C4-2B (cell line): ENCODE measurements at regions not wholly inside any gene's neighbourhood (a gene's known extent, or its start where the extent isn't known, plus 50 kb on each side); places are given as distances from the start of the nearest gene placed in this dataset.

Source experiments
- H3K27ac ChIP-seq: fragments of 450-650 bp; 2 replicates; pipeline ENCODE4 v1.5.1; 2017
- ZFX ChIP-seq: fragments of 450-650 bp; IDR thresholded peaks from 2 replicates; pipeline ENCODE4 v1.6.1; 2017
- TF ChIP-seq, protein P1 (sequence below): fragments of 450-650 bp; conservative IDR thresholded peaks from 2 replicates; pipeline ENCODE4 v1.5.1; 2017; ENCODE audit warnings: mild to moderate bottlenecking

DNA sequence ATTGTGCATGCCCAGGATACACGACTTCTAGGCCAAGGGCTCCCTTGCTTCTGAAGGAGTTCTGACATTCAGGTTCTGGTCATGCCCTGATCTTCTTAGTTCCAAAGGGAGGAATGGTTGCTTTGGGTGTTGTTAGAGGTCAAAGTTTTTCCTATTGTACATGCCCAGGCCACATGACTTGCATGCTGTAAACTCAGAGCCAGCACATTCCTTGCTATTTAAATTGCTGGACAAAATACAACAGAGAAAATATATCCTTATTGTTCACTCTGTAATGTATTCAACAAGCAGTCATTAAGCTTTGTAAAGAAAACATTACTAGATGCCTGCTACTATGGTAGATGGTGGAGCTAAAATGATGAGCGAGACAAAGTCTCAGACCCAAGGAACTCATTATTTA lies 71.2 kb upstream of the COCH start:
- no peak overlapping the region for H3K27ac ChIP-seq
- no peak for TF ChIP-seq ZFX
- TF ChIP-seq, protein P1, sequence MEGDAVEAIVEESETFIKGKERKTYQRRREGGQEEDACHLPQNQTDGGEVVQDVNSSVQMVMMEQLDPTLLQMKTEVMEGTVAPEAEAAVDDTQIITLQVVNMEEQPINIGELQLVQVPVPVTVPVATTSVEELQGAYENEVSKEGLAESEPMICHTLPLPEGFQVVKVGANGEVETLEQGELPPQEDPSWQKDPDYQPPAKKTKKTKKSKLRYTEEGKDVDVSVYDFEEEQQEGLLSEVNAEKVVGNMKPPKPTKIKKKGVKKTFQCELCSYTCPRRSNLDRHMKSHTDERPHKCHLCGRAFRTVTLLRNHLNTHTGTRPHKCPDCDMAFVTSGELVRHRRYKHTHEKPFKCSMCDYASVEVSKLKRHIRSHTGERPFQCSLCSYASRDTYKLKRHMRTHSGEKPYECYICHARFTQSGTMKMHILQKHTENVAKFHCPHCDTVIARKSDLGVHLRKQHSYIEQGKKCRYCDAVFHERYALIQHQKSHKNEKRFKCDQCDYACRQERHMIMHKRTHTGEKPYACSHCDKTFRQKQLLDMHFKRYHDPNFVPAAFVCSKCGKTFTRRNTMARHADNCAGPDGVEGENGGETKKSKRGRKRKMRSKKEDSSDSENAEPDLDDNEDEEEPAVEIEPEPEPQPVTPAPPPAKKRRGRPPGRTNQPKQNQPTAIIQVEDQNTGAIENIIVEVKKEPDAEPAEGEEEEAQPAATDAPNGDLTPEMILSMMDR, result no peak

DNA sequence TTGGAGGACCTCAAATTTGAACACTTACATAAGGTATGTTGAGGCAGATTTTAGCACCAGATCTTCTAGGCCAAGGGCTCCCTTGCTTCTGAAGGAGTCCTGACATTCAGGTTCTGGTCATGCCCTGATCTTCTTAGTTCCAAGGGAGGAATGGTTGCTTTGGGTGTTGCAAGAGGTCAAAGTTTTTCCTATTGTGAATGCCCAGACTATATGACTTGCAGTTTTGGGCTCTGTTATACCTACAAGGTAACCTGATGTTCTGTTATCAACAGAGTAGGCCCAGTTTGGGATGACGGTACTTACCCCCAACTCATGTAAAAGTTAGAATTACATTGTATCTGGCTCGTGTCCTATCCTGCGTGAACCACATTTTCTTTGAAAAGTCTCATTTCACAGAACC lies 69.1 kb upstream of the COCH start:
- TF ChIP-seq, protein P1, result no peak
- no peak for TF ChIP-seq ZFX

DNA sequence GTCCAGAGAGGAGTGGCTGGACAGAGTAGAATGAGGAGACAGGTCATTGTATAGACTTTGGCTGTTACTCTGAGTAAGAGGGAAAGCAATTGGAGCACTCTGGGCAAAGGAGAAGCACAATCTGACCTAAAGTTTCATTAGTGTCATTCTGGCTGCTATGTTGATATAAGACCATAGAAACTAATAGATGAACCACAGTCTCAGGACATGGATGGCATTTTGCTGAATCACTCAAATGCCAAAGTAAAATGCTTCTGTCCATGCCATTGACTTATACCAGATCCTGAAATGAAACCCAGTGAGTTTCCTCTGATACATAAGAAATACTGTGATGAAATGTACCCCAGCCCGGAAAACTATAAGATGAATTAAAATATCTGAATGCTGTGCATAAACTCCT lies 65.8 kb upstream of the COCH start:
- no peak for TF ChIP-seq ZFX
- TF ChIP-seq, protein P1, result no peak
- no peak overlapping the region for H3K27ac ChIP-seq

More for the DNA sequence above, 69.1 kb upstream of the COCH start:
- no peak overlapping the region for H3K27ac ChIP-seq

DNA sequence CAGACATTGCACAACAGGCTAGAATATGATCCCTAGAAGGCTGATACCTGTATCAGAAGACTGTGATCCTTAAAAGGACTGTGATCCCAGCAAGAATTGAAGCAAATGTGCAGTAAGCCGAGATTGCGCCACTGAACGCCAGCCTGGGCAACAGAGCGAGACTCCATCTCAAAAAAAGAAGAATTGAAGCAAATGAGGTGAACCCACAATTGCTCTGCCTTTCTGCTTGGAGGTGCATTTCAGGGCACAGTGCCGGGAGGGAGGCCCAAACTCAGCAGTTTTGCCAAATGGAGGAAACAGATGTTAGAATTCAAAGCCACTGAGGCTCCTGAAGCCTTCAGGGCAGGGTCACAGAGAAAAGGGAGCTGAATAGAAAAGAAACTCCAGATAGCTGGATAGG lies 61.1 kb upstream of the COCH start:
- no peak for TF ChIP-seq ZFX
- TF ChIP-seq, protein P1, result no peak
- H3K27ac ChIP-seq, result no peak overlapping the region

DNA sequence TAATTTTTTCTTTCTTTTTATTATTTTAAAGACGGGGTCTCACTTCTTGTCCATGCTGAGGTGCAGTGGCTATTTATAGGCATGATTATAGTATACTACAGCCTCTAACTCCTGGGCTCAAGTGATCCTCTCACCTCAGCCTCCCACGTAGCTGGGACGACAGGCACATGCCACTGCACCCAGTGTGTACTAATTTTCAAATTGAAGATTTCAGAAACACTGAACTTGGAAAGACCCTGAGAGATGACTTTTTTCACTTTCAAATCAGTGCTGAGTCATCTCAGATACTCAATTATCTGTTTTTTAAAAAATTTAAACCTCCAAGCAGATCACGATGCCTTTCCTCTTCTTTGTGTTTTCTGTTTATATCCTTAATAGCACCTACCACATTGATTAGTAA lies 53.7 kb upstream of the COCH start:
- H3K27ac ChIP-seq, result no peak overlapping the region
- TF ChIP-seq ZFX, result no peak
- TF ChIP-seq, protein P1, result no peak

DNA sequence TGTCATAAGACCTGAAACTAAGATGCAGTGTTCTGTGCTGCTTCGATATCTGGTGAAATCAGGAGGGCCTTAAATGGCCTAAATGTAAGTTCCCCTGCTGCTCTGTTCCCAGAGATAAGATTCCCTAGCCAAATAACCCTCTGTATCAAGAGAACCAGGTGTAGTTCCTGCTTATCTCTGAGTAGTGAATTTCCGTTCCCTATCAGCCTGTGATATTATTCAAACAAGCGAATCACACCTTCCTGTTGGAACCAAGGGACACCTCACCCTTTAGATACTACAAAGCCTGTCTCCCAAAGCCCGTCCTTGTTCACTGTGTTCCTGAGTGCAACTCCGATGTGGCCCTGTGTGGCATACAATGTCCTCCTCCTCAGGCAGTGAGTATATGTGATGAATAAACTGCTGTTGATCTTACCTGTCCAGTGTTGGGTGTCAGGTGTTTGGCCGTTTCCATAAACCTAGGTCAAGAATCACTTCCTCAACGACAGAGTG lies 52.2 kb upstream of the COCH start:
- TF ChIP-seq ZFX, result 0 out of 2 replicates have a peak, but pooled peaks have one; percentile 9
- TF ChIP-seq, protein P1, result no peak
- H3K27ac ChIP-seq, result no peak overlapping the region
